HCT116 (cell line): ENCODE measurements at regions not wholly inside any gene's neighbourhood (a gene's known extent, or its start where the extent isn't known, plus 50 kb on each side); places are given as distances from the start of the nearest gene placed in this dataset.

Experiments used
- ATAC-seq: fragments of 200-7000 bp; cut with Tn5 transposase; 2 replicates; pipeline ENCODE4 v1.9.1; 2020; ENCODE audit warnings: mild to moderate bottlenecking, moderate library complexity
- BruUV-seq: library from RNA; stranded (reverse); fragments of 400-500 nt; replicated peaks from 2 replicates; lab custom pipeline; 2021; lab: Mats Ljungman, UMichigan
- CTCF ChIA-PET: fragments of 300-600 bp; sonication (Branson Sonifier 250); formaldehyde crosslinking; loops from one replicate; lab custom pipeline; 2021; ENCODE audit warnings: antibody characterized with exemption; lab: Charles Lee
- POLR2A ChIA-PET: fragments of 300-600, 350-600 bp; sonication (Branson Sonifier 250); formaldehyde crosslinking; loops from one replicate; lab custom pipeline; 2021; ENCODE audit warnings: antibody characterized with exemption; lab: Charles Lee
- RAD21 ChIA-PET, 2 experiments: fragments of 300-600 bp; sonication (Branson Sonifier 250); formaldehyde crosslinking; loops; one replicate each; lab custom pipeline; 2023; ENCODE audit warnings: low total read pairs in 2 of 2; ENCODE audit not compliant: uncharacterized antibody in 2 of 2, unreplicated experiment in 2 of 2, low non-redundant PET in 1 of 2; lab: Charles Lee
- DNase-seq: peaks from one replicate; pipeline ENCODE4 v3.0.0-alpha.2; 2010; ENCODE audit warnings: low read depth, low spot score
- H2AFZ ChIP-seq: fragments of 200-600 bp; shearing (Covaris generic), sonication (generic); 2 replicates; pipeline ENCODE4 v1.6.1; 2017; ENCODE audit warnings: low read depth, mixed run types, mixed read lengths, antibody characterized with exemption, low read length; ENCODE audit not compliant: poor library complexity, severe bottlenecking
- H3K27ac ChIP-seq: 2 replicates; pipeline ENCODE4 v1.5.1; 2012; ENCODE audit warnings: low read depth, low read length
- H3K27me3 ChIP-seq: fragments of 200-600 bp; sonication (generic); 2 replicates; pipeline ENCODE4 v1.6.1; 2016; ENCODE audit warnings: mixed run types, low read length, mixed read lengths; ENCODE audit not compliant: insufficient read depth
- H3K36me3 ChIP-seq, 2 experiments: fragments of 200-500 bp in 1 of 2; fragments of 200-600 bp in 1 of 2; sonication (Bioruptor generic) in 1 of 2; sonication (generic) in 1 of 2; 2 replicates each; pipeline versions ENCODE4 v1.5.1 to v1.6.1; 2014 to 2016; ENCODE audit warnings: low read length in 2 of 2, inconsistent platforms in 1 of 2, mixed read lengths in 1 of 2, mixed run types in 1 of 2; ENCODE audit not compliant: insufficient read depth in 2 of 2, control insufficient read depth in 1 of 2
- H3K4me1 ChIP-seq, 2 experiments: fragments of 200-600 bp in 1 of 2; sonication (generic) in 1 of 2; 2 replicates each; pipeline versions ENCODE4 v1.5.1 to v1.6.1; 2012 to 2017; ENCODE audit warnings: low read length in 2 of 2, inconsistent platforms in 1 of 2, mild to moderate bottlenecking in 1 of 2, mixed read lengths in 1 of 2, mixed run types in 1 of 2, moderate library complexity in 1 of 2; ENCODE audit not compliant: insufficient read depth in 2 of 2, control insufficient read depth in 1 of 2
- H3K4me2 ChIP-seq: fragments of 200-600 bp; sonication (generic); 2 replicates; pipeline ENCODE4 v1.6.1; 2017; ENCODE audit warnings: mixed run types, low read length, mixed read lengths
- H3K4me3 ChIP-seq, 2 experiments: fragments of 200-600 bp in 1 of 2; sonication (generic) in 1 of 2; replicated peaks in 1 of 2; 2 replicates each; pipeline ENCODE4 v1.5.1; 2011 to 2016; ENCODE audit warnings: low read length in 2 of 2, control low read depth in 1 of 2, low read depth in 1 of 2, mild to moderate bottlenecking in 1 of 2, mixed read lengths in 1 of 2, mixed run types in 1 of 2
- H3K79me2 ChIP-seq: fragments of 200-600 bp; sonication (generic); 2 replicates; pipeline ENCODE4 v1.6.1; 2017; ENCODE audit warnings: mild to moderate bottlenecking, mixed run types, low read length, moderate library complexity, mixed read lengths; ENCODE audit not compliant: insufficient read depth
- H3K9ac ChIP-seq: fragments of 200-600 bp; sonication (generic); 2 replicates; pipeline ENCODE4 v1.6.1; 2016; ENCODE audit warnings: low read length, mixed read lengths
- H3K9me2 ChIP-seq: fragments of 200-600 bp; sonication (generic), shearing (Covaris generic); 2 replicates; pipeline ENCODE4 v1.6.1; 2017; ENCODE audit warnings: mixed run types, mild to moderate bottlenecking, moderate library complexity; ENCODE audit not compliant: insufficient read depth
- H3K9me3 ChIP-seq, 2 experiments: fragments of 200-500 bp in 1 of 2; fragments of 200-600 bp in 1 of 2; sonication (Bioruptor generic) in 1 of 2; sonication (generic) in 1 of 2; 2 replicates each; pipeline ENCODE4 v1.6.1; 2014 to 2017; ENCODE audit warnings: low read length in 2 of 2, mixed read lengths in 2 of 2, inconsistent platforms in 1 of 2, low read depth in 1 of 2, mild to moderate bottlenecking in 1 of 2, mixed run types in 1 of 2, moderate library complexity in 1 of 2; ENCODE audit not compliant: control insufficient read depth in 1 of 2, insufficient read depth in 1 of 2
- H4K20me1 ChIP-seq: fragments of 200-600 bp; sonication (generic), shearing (Covaris generic); 2 replicates; pipeline ENCODE4 v1.6.1; 2017; ENCODE audit warnings: mixed run types, mild to moderate bottlenecking, moderate library complexity; ENCODE audit not compliant: insufficient read depth
- CTCF ChIP-seq, 3 experiments: fragments of 200-600 bp in 1 of 3; sonication (generic) in 1 of 3; IDR thresholded peaks in 2 of 3; conservative IDR thresholded peaks in 1 of 3; 2 replicates each; pipeline ENCODE4 v1.5.1; 2012 to 2017; ENCODE audit warnings: low read depth in 2 of 3, low read length in 2 of 3, antibody characterized with exemption in 1 of 3, borderline replicate concordance in 1 of 3, control low read depth in 1 of 3, mild to moderate bottlenecking in 1 of 3, mixed read lengths in 1 of 3, mixed run types in 1 of 3, moderate library complexity in 1 of 3; ENCODE audit not compliant: insufficient read depth in 1 of 3
- EGR1 ChIP-seq: IDR thresholded peaks from 2 replicates; pipeline ENCODE4 v1.6.1; 2012; ENCODE audit warnings: low read depth
- ELF1 ChIP-seq: IDR thresholded peaks from 2 replicates; pipeline ENCODE4 v1.6.1; 2012; ENCODE audit warnings: low read depth, borderline replicate concordance
- EZH2 ChIP-seq: fragments of 200-600 bp; sonication (generic); IDR thresholded peaks from 2 replicates; pipeline ENCODE4 v1.6.1; 2017; ENCODE audit warnings: antibody characterized with exemption, mixed run types
- EZH2phosphoT487 ChIP-seq: fragments of 200-600 bp; IDR thresholded peaks from 2 replicates; pipeline ENCODE4 v1.6.1; 2018; ENCODE audit warnings: antibody characterized with exemption, borderline replicate concordance
- FOSL1 ChIP-seq: IDR thresholded peaks from 2 replicates; pipeline ENCODE4 v1.6.1; 2012; ENCODE audit warnings: low read depth
- JUND ChIP-seq: IDR thresholded peaks from 2 replicates; pipeline ENCODE4 v1.6.1; 2012
- POLR2A ChIP-seq: IDR thresholded peaks from 2 replicates; pipeline ENCODE4 v1.7.0; 2011; ENCODE audit warnings: borderline replicate concordance; ENCODE audit not compliant: insufficient read depth, insufficient read length; ENCODE audit errors: extremely low read depth
- POLR2AphosphoS5 ChIP-seq: IDR thresholded peaks from 2 replicates; pipeline ENCODE4 v1.6.1; 2011; ENCODE audit warnings: mild to moderate bottlenecking, low read depth, low read length, moderate library complexity
- SIN3A ChIP-seq: IDR thresholded peaks from 2 replicates; pipeline ENCODE4 v1.6.1; 2012; ENCODE audit warnings: low read depth
- SP1 ChIP-seq: IDR thresholded peaks from 2 replicates; pipeline ENCODE4 v1.6.1; 2012; ENCODE audit warnings: low read depth
- SRF ChIP-seq: IDR thresholded peaks from 2 replicates; pipeline ENCODE4 v1.6.1; 2012; ENCODE audit warnings: low read depth
- TCF7L2 ChIP-seq: IDR thresholded peaks from 2 replicates; pipeline ENCODE4 v1.7.0; 2011; ENCODE audit warnings: borderline replicate concordance, inconsistent platforms; ENCODE audit not compliant: insufficient read depth, insufficient read length; ENCODE audit errors: extremely low read depth
- YY1 ChIP-seq: IDR thresholded peaks from 2 replicates; pipeline ENCODE4 v1.6.1; 2011; ENCODE audit warnings: low read length, low read depth, moderate library complexity, mild to moderate bottlenecking; ENCODE audit not compliant: insufficient replicate concordance; ENCODE audit errors: extremely low read depth
- ZFX ChIP-seq: fragments of 450-650 bp; IDR thresholded peaks from 2 replicates; pipeline ENCODE4 v1.6.1; 2017
- ZNF274 ChIP-seq: fragments of 200-500 bp; sonication (Bioruptor generic); IDR thresholded peaks from 2 replicates; pipeline ENCODE4 v1.6.1; 2014; ENCODE audit warnings: mild to moderate bottlenecking, low read depth, low read length, inconsistent platforms
- intact Hi-C: fragments of 100-400 bp; cut with micrococcal nuclease; formaldehyde crosslinking; loops from 2 replicates; pipeline ENCODE4 v1.10.0; 2022
- TF ChIP-seq, protein P1 (sequence below): IDR thresholded peaks from 2 replicates; pipeline ENCODE4 v1.6.1; 2012
- TF ChIP-seq, protein P2 (sequence below): IDR thresholded peaks from 2 replicates; pipeline ENCODE4 v1.6.1; 2012; ENCODE audit warnings: low read depth

GRCh38 chr12:23063206-23063605 is 438.2 kb downstream of the ETNK1 start:
- no peak for DNase-seq
- no peaks in the 10 kb centered on the region for H3K9me3 ChIP-seq
- no peaks in the 10 kb centered on the region for H3K4me1 ChIP-seq
- no peaks in the 10 kb centered on the region for H3K36me3 ChIP-seq
- CTCF ChIA-PET = no interaction called here
- RAD21 ChIA-PET = no interaction called here
- no peak overlapping the region for H3K4me2 ChIP-seq
- no TSS peak for BruUV-seq
- intact Hi-C loops = no loop called here
- H3K9ac ChIP-seq = no peak overlapping the region
- no peak for ATAC-seq
- no peaks in the 10 kb centered on the region for H4K20me1 ChIP-seq
- no peaks in the 10 kb centered on the region for H3K9me2 ChIP-seq
- H3K79me2 ChIP-seq = no peaks in the 10 kb centered on the region
- no peak for TF ChIP-seq POLR2A
- no peak overlapping the region for H3K27ac ChIP-seq
- H3K27me3 ChIP-seq = no peaks in the 10 kb centered on the region
- no peak overlapping the region for H3K4me3 ChIP-seq
- no peak overlapping the region for H2AFZ ChIP-seq
- POLR2A ChIA-PET = no interaction called here

- CTCF ChIA-PET = no interaction called here
- H3K4me2 ChIP-seq = no peak overlapping the region
- no peaks in the 10 kb centered on the region for H4K20me1 ChIP-seq
- H3K4me3 ChIP-seq = no peak overlapping the region
- no peaks in the 10 kb centered on the region for H3K9me2 ChIP-seq
- intact Hi-C loops = no loop called here
- no peaks in the 10 kb centered on the region for H3K36me3 ChIP-seq
- RAD21 ChIA-PET = no interaction called here
- H3K4me1 ChIP-seq = no peaks in the 10 kb centered on the region
- no peak overlapping the region for H3K9ac ChIP-seq
- no peak overlapping the region for H2AFZ ChIP-seq
- no peak for DNase-seq
- H3K27me3 ChIP-seq = no peaks in the 10 kb centered on the region
- BruUV-seq = no TSS peak
- no peak overlapping the region for H3K27ac ChIP-seq
- no peak for TF ChIP-seq ZFX
- TF ChIP-seq, protein P1, sequence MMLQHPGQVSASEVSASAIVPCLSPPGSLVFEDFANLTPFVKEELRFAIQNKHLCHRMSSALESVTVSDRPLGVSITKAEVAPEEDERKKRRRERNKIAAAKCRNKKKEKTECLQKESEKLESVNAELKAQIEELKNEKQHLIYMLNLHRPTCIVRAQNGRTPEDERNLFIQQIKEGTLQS = no peak
- TF ChIP-seq ELF1 = no peak
- no peak for TF ChIP-seq EGR1
- TF ChIP-seq YY1 = no peak
- TF ChIP-seq EZH2phosphoT487 = no peak
- no peak for TF ChIP-seq TCF7L2
- no peak for TF ChIP-seq POLR2A
- no peak for TF ChIP-seq JUND
- no peak for TF ChIP-seq SRF
- no peak for TF ChIP-seq POLR2AphosphoS5
- no peak for TF ChIP-seq FOSL1
- TF ChIP-seq CTCF (IDR thresholded peaks at IDR 0.05 in 2 of 3, conservative IDR thresholded peaks at IDR 0.05 in 1 of 3; ENCODE audit: borderline replicate concordance in 1 of 3, insufficient read depth in 1 of 3, low read depth in 2 of 3, low read length in 2 of 3) = no peak
- TF ChIP-seq, protein P2, sequence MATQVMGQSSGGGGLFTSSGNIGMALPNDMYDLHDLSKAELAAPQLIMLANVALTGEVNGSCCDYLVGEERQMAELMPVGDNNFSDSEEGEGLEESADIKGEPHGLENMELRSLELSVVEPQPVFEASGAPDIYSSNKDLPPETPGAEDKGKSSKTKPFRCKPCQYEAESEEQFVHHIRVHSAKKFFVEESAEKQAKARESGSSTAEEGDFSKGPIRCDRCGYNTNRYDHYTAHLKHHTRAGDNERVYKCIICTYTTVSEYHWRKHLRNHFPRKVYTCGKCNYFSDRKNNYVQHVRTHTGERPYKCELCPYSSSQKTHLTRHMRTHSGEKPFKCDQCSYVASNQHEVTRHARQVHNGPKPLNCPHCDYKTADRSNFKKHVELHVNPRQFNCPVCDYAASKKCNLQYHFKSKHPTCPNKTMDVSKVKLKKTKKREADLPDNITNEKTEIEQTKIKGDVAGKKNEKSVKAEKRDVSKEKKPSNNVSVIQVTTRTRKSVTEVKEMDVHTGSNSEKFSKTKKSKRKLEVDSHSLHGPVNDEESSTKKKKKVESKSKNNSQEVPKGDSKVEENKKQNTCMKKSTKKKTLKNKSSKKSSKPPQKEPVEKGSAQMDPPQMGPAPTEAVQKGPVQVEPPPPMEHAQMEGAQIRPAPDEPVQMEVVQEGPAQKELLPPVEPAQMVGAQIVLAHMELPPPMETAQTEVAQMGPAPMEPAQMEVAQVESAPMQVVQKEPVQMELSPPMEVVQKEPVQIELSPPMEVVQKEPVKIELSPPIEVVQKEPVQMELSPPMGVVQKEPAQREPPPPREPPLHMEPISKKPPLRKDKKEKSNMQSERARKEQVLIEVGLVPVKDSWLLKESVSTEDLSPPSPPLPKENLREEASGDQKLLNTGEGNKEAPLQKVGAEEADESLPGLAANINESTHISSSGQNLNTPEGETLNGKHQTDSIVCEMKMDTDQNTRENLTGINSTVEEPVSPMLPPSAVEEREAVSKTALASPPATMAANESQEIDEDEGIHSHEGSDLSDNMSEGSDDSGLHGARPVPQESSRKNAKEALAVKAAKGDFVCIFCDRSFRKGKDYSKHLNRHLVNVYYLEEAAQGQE = no peak
- TF ChIP-seq ZNF274 = no peak
- TF ChIP-seq SIN3A = no peak
- no peak for TF ChIP-seq EZH2
- no peak for TF ChIP-seq SP1
- H3K9me3 ChIP-seq = no peaks in the 10 kb centered on the region
- POLR2A ChIA-PET = no interaction called here
- ATAC-seq = no peak
- H3K79me2 ChIP-seq = no peaks in the 10 kb centered on the region
Observed at GRCh38 chr12:23066095-23066494, 441.1 kb downstream of the ETNK1 start.
